ENCODE measurements at regions not wholly inside any gene's neighbourhood (a gene's known extent, or its start where the extent isn't known, plus 50 kb on each side); places are given as distances from the start of the nearest gene placed in this dataset.

GRCh38 chr2:7270011-7270431 is 352.8 kb downstream of the RNF144A start:
- TF ChIP-seq RCOR1 (IDR thresholded peaks at IDR 0.05; ENCODE audit: low read depth, low read length) = no peak
- TF ChIP-seq JUN (IDR thresholded peaks at IDR 0.05) = no peak
- TF ChIP-seq HOXA7 (CRISPR knock-in tag; IDR thresholded peaks at IDR 0.05) = no peak
- no peak for TF ChIP-seq CTCF (IDR thresholded peaks at IDR 0.05)
- no peak for TF ChIP-seq NR3C1 (IDR thresholded peaks at IDR 0.05)
- TF ChIP-seq REST (IDR thresholded peaks at IDR 0.05) = no peak
- TF ChIP-seq EP300 (IDR thresholded peaks at IDR 0.05) = no peak
- TF ChIP-seq POLR2A (IDR thresholded peaks at IDR 0.05; ENCODE audit: low read length) = no peak
- no peak for TF ChIP-seq FOXS1 (CRISPR knock-in tag; IDR thresholded peaks at IDR 0.05)
- TF ChIP-seq MAX (IDR thresholded peaks at IDR 0.05) = no peak
- no peak for TF ChIP-seq HOXB13 (CRISPR knock-in tag; IDR thresholded peaks at IDR 0.05; ENCODE audit: low read depth)
- TF ChIP-seq FOSB (CRISPR knock-in tag; IDR thresholded peaks at IDR 0.05) = no peak
- TF ChIP-seq EHF (CRISPR knock-in tag; IDR thresholded peaks at IDR 0.05) = no peak
- no peak for TF ChIP-seq MYC (IDR thresholded peaks at IDR 0.05; ENCODE audit: borderline replicate concordance, low read length)
